HG02610 (cell line): ENCODE measurements at regions not wholly inside any gene's neighbourhood (a gene's known extent, or its start where the extent isn't known, plus 50 kb on each side); places are given as distances from the start of the nearest gene placed in this dataset.
"Not testable (repeated sequence)": the region's sequence is repeated elsewhere in the genome, so short reads cannot be mapped to it uniquely, and the experiment has no call there.

ENCODE experiments used
- ATAC-seq: cut with Tn5 transposase; IDR thresholded peaks from one replicate; pipeline ENCODE4 v1.9.1; 2021; ENCODE audit warnings: mild to moderate bottlenecking, moderate library complexity; ENCODE audit not compliant: unreplicated experiment

- ATAC-seq, result no peak
These were observed 497.0 kb downstream of the DTWD2 start for GRCh38 chr5:118491351-118491750.

GRCh38 chr5:118486647-118487225, 501.6 kb downstream of the DTWD2 start:
- no peak for ATAC-seq

GRCh38 chr5:118479285-118479684, 509.1 kb downstream of the DTWD2 start:
- no peak for ATAC-seq

- ATAC-seq, result no peak
These were observed 509.5 kb downstream of the DTWD2 start for GRCh38 chr5:118478852-118479251.

GRCh38 chr5:118468085-118468484, 520.3 kb downstream of the DTWD2 start:
- ATAC-seq, result no peak

- ATAC-seq, result no peak
These were observed 521.2 kb downstream of the DTWD2 start for GRCh38 chr5:118467103-118467502.

GRCh38 chr5:118466418-118466817, 521.9 kb downstream of the DTWD2 start:
- no peak for ATAC-seq

GRCh38 chr5:118462276-118462675, 526.1 kb downstream of the DTWD2 start:
- not testable (repeated sequence) for ATAC-seq

- no peak for ATAC-seq
These were observed 526.9 kb downstream of the DTWD2 start for GRCh38 chr5:118461436-118461835.

GRCh38 chr5:118459490-118459889, 528.9 kb downstream of the DTWD2 start:
- ATAC-seq, result no peak

- ATAC-seq, result no peak
These were observed 532.3 kb downstream of the DTWD2 start for GRCh38 chr5:118456085-118456484.

- ATAC-seq, result no peak
These were observed 536.6 kb downstream of the DTWD2 start for GRCh38 chr5:118451697-118452247.

- ATAC-seq, result no peak
These were observed 537.6 kb downstream of the DTWD2 start for GRCh38 chr5:118450554-118451332.

- ATAC-seq, result no peak
These were observed 541.0 kb downstream of the DTWD2 start for GRCh38 chr5:118447350-118447749.

GRCh38 chr5:118441956-118442355, 546.4 kb downstream of the DTWD2 start:
- ATAC-seq, result no peak

- no peak for ATAC-seq
These were observed 547.3 kb downstream of the DTWD2 start for GRCh38 chr5:118441034-118441433.

GRCh38 chr5:118440496-118440895, 547.9 kb downstream of the DTWD2 start:
- no peak for ATAC-seq

GRCh38 chr5:118439831-118440230, 548.5 kb downstream of the DTWD2 start:
- ATAC-seq, result no peak

- no peak for ATAC-seq
These were observed 553.2 kb downstream of the DTWD2 start for GRCh38 chr5:118435131-118435530.

- no peak for ATAC-seq
These were observed 553.8 kb downstream of the DTWD2 start for GRCh38 chr5:118434522-118434921.

GRCh38 chr5:118430076-118430475, 558.3 kb downstream of the DTWD2 start:
- no peak for ATAC-seq

GRCh38 chr5:118407958-118408357, 580.4 kb downstream of the DTWD2 start:
- no peak for ATAC-seq
